GM20000 (cell line): ENCODE measurements at regions not wholly inside any gene's neighbourhood (a gene's known extent, or its start where the extent isn't known, plus 50 kb on each side); places are given as distances from the start of the nearest gene placed in this dataset.
A peak's percentile ranks its signal among the peaks of the same experiment; 100 is the strongest.

Source experiments
- DNase-seq: peaks from one replicate; pipeline ENCODE4 v3.0.0; 2012; ENCODE audit warnings: low spot score
- TF ChIP-seq, protein P1 (sequence below): IDR thresholded peaks from 2 replicates; pipeline ENCODE4 v1.5.1; 2012; ENCODE audit warnings: mild to moderate bottlenecking, control low read depth; ENCODE audit errors: extremely low read depth, missing control alignments

- TF ChIP-seq, protein P1, sequence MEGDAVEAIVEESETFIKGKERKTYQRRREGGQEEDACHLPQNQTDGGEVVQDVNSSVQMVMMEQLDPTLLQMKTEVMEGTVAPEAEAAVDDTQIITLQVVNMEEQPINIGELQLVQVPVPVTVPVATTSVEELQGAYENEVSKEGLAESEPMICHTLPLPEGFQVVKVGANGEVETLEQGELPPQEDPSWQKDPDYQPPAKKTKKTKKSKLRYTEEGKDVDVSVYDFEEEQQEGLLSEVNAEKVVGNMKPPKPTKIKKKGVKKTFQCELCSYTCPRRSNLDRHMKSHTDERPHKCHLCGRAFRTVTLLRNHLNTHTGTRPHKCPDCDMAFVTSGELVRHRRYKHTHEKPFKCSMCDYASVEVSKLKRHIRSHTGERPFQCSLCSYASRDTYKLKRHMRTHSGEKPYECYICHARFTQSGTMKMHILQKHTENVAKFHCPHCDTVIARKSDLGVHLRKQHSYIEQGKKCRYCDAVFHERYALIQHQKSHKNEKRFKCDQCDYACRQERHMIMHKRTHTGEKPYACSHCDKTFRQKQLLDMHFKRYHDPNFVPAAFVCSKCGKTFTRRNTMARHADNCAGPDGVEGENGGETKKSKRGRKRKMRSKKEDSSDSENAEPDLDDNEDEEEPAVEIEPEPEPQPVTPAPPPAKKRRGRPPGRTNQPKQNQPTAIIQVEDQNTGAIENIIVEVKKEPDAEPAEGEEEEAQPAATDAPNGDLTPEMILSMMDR = no peak
- DNase-seq = no peak
These were observed 188.4 kb downstream of the DHX15 start for GRCh38 chr4:24395937-24396336.

- TF ChIP-seq, protein P1 = no peak
- DNase-seq = no peak
These were observed 190.3 kb downstream of the DHX15 start for GRCh38 chr4:24394041-24394440.

GRCh38 chr4:24392613-24393012 lies 191.7 kb downstream of the DHX15 start:
- DNase-seq = no peak
- TF ChIP-seq, protein P1 = no peak

DNA sequence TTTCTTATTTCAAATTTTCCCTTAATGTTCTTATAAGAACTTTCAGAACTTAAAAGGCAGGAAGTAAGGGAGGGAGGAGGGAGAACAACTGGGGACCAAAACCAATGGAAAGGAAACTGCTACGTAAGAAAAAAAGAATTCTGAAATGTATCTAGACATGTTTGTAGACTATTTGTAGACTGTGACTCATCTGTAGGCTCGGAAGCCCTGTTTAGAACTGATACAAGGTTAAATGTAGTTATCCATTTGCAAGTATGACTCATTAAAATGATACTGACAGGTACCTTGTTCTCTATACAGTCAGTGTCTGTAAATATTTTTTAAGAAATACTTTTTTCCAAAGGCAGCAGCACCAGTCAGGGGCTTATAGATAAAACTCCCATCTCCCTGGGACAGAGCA lies 202.0 kb downstream of the DHX15 start:
- peak; percentile 4 for DNase-seq
- TF ChIP-seq, protein P1 = no peak

GRCh38 chr4:24380957-24381665 lies 203.2 kb downstream of the DHX15 start:
- no peak for DNase-seq

GRCh38 chr4:24373704-24374103 lies 210.7 kb downstream of the DHX15 start:
- no peak for DNase-seq
- TF ChIP-seq, protein P1 = no peak

More at GRCh38 chr4:24380957-24381665, 203.2 kb downstream of the DHX15 start:
- TF ChIP-seq, protein P1 = no peak

- DNase-seq = no peak
- TF ChIP-seq, protein P1 = no peak
These were observed 211.5 kb downstream of the DHX15 start for GRCh38 chr4:24372881-24373280.
